GM18520 (cell line): ENCODE measurements at regions not wholly inside any gene's neighbourhood (a gene's known extent, or its start where the extent isn't known, plus 50 kb on each side); places are given as distances from the start of the nearest gene placed in this dataset.
"Not testable (repeated sequence)": the region's sequence is repeated elsewhere in the genome, so short reads cannot be mapped to it uniquely, and the experiment has no call there.

Source experiments
- ATAC-seq: cut with Tn5 transposase; IDR thresholded peaks from one replicate; pipeline ENCODE4 v1.9.1; 2021; ENCODE audit not compliant: unreplicated experiment

GRCh38 chr1:72983011-72983410 lies 700.7 kb upstream of the NEGR1 start:
- not testable (repeated sequence) for ATAC-seq

GRCh38 chr1:72969461-72969860 lies 687.1 kb upstream of the NEGR1 start:
- ATAC-seq: no peak

- ATAC-seq: no peak
Measured at GRCh38 chr1:72954943-72955342, 672.6 kb upstream of the NEGR1 start.

GRCh38 chr1:72950900-72951299 lies 668.6 kb upstream of the NEGR1 start:
- not testable (repeated sequence) for ATAC-seq

GRCh38 chr1:72946903-72947499 lies 664.7 kb upstream of the NEGR1 start:
- ATAC-seq: no peak

GRCh38 chr1:72942008-72942407 lies 659.7 kb upstream of the NEGR1 start:
- no peak for ATAC-seq

GRCh38 chr1:72938408-72938807 lies 656.1 kb upstream of the NEGR1 start:
- no peak for ATAC-seq

GRCh38 chr1:72937905-72938304 lies 655.6 kb upstream of the NEGR1 start:
- no peak for ATAC-seq

GRCh38 chr1:72936942-72937341 lies 654.6 kb upstream of the NEGR1 start:
- ATAC-seq: no peak

GRCh38 chr1:72936151-72936740 lies 653.9 kb upstream of the NEGR1 start:
- no peak for ATAC-seq

- ATAC-seq: no peak
Measured at GRCh38 chr1:72932025-72932424, 649.7 kb upstream of the NEGR1 start.

- ATAC-seq: no peak
Measured at GRCh38 chr1:72930528-72930927, 648.2 kb upstream of the NEGR1 start.

GRCh38 chr1:72918940-72919339 lies 636.6 kb upstream of the NEGR1 start:
- no peak for ATAC-seq

GRCh38 chr1:72917920-72918319 lies 635.6 kb upstream of the NEGR1 start:
- no peak for ATAC-seq

- ATAC-seq: no peak
Measured at GRCh38 chr1:72915581-72915980, 633.2 kb upstream of the NEGR1 start.

- ATAC-seq: no peak
Measured at GRCh38 chr1:72911656-72912055, 629.3 kb upstream of the NEGR1 start.

- ATAC-seq: no peak
Measured at GRCh38 chr1:72896256-72896655, 613.9 kb upstream of the NEGR1 start.

GRCh38 chr1:72892461-72892860 lies 610.1 kb upstream of the NEGR1 start:
- ATAC-seq: no peak

GRCh38 chr1:72891976-72892375 lies 609.6 kb upstream of the NEGR1 start:
- no peak for ATAC-seq

GRCh38 chr1:72885841-72886240 lies 603.5 kb upstream of the NEGR1 start:
- no peak for ATAC-seq

GRCh38 chr1:72885017-72885416 lies 602.7 kb upstream of the NEGR1 start:
- no peak for ATAC-seq

GRCh38 chr1:72869873-72870272 lies 587.5 kb upstream of the NEGR1 start:
- ATAC-seq: no peak

GRCh38 chr1:72869441-72869840 lies 587.1 kb upstream of the NEGR1 start:
- ATAC-seq: no peak
